HUES6 (cell line): ENCODE measurements at regions not wholly inside any gene's neighbourhood (a gene's known extent, or its start where the extent isn't known, plus 50 kb on each side); places are given as distances from the start of the nearest gene placed in this dataset.

Source experiments
- H3K27ac ChIP-seq: 2 replicates; pipeline ENCODE4 v1.7.0; 2013; ENCODE audit warnings: low read depth, mild to moderate bottlenecking, low read length, inconsistent platforms
- H3K27me3 ChIP-seq: 2 replicates; pipeline ENCODE4 v1.6.1; 2013; ENCODE audit warnings: low read length; ENCODE audit not compliant: control insufficient read depth, insufficient read depth
- H3K36me3 ChIP-seq: 2 replicates; pipeline ENCODE4 v1.6.1; 2013; ENCODE audit warnings: low read length; ENCODE audit not compliant: control insufficient read depth, insufficient read depth
- H3K4me1 ChIP-seq: 2 replicates; pipeline ENCODE4 v1.6.1; 2013; ENCODE audit warnings: low read length; ENCODE audit not compliant: control insufficient read depth, insufficient read depth
- H3K4me3 ChIP-seq: 2 replicates; pipeline ENCODE4 v1.5.1; 2013; ENCODE audit warnings: low read depth, low read length
- H3K9ac ChIP-seq: one replicate; pipeline ENCODE4 v1.6.1; 2013; ENCODE audit warnings: mild to moderate bottlenecking, low read length
- H3K9me3 ChIP-seq: 2 replicates; pipeline ENCODE4 v1.6.1; 2013; ENCODE audit warnings: low read depth, low read length; ENCODE audit not compliant: control insufficient read depth, insufficient read depth

- Histone ChIP-seq H3K9me3 (no peaks in the 10 kb centered on the region), H3K4me3 (no peak overlapping the region), H3K36me3 (no peaks in the 10 kb centered on the region), H3K27me3 (no peaks in the 10 kb centered on the region), H3K4me1 (no peaks in the 10 kb centered on the region), H3K27ac (no peak overlapping the region), H3K9ac (no peak overlapping the region)
Measured at GRCh38 chr9:1261879-1262766, 212.0 kb downstream of the DMRT2 start.

GRCh38 chr9:1267141-1267570 is 217.0 kb downstream of the DMRT2 start:
- Histone ChIP-seq H3K36me3 (no peaks in the 10 kb centered on the region), H3K9me3 (no peaks in the 10 kb centered on the region), H3K27me3 (no peaks in the 10 kb centered on the region), H3K4me1 (no peaks in the 10 kb centered on the region), H3K4me3 (no peak overlapping the region), H3K9ac (no peak overlapping the region), H3K27ac (no peak overlapping the region)

GRCh38 chr9:1267581-1267980 is 217.4 kb downstream of the DMRT2 start:
- Histone ChIP-seq H3K27ac (no peak overlapping the region), H3K4me1 (no peaks in the 10 kb centered on the region), H3K9ac (no peak overlapping the region), H3K36me3 (no peaks in the 10 kb centered on the region), H3K9me3 (no peaks in the 10 kb centered on the region), H3K4me3 (no peak overlapping the region), H3K27me3 (no peaks in the 10 kb centered on the region)

- Histone ChIP-seq H3K27ac (no peak overlapping the region), H3K36me3 (no peaks in the 10 kb centered on the region), H3K27me3 (no peaks in the 10 kb centered on the region), H3K4me3 (no peak overlapping the region), H3K9ac (no peak overlapping the region), H3K4me1 (peaks cover 6% of the 10 kb centered on the region; the same call in 1 of the 2 replicates), H3K9me3 (no peaks in the 10 kb centered on the region)
Measured at GRCh38 chr9:1269533-1270315, 219.6 kb downstream of the DMRT2 start.

- H3K27ac ChIP-seq, result no peak overlapping the region
- H3K4me3 ChIP-seq, result no peak overlapping the region
- H3K9me3 ChIP-seq, result no peaks in the 10 kb centered on the region
- H3K36me3 ChIP-seq, result no peaks in the 10 kb centered on the region
- H3K27me3 ChIP-seq, result no peaks in the 10 kb centered on the region
- peaks cover 6% of the 10 kb centered on the region; the same call in 1 of the 2 replicates for H3K4me1 ChIP-seq
- H3K9ac ChIP-seq, result no peak overlapping the region
Measured at GRCh38 chr9:1271367-1271766, 221.2 kb downstream of the DMRT2 start.

- no peak overlapping the region for H3K27ac ChIP-seq
- H3K9me3 ChIP-seq, result no peaks in the 10 kb centered on the region
- no peak overlapping the region for H3K4me3 ChIP-seq
- peaks cover 6% of the 10 kb centered on the region for H3K4me1 ChIP-seq
- H3K27me3 ChIP-seq, result no peaks in the 10 kb centered on the region
- no peak overlapping the region for H3K9ac ChIP-seq
- H3K36me3 ChIP-seq, result no peaks in the 10 kb centered on the region
Measured at GRCh38 chr9:1271786-1272185, 221.6 kb downstream of the DMRT2 start.

- H3K4me1 ChIP-seq, result peaks cover 6% of the 10 kb centered on the region
- H3K9me3 ChIP-seq, result no peaks in the 10 kb centered on the region
- no peak overlapping the region for H3K4me3 ChIP-seq
- no peak overlapping the region for H3K27ac ChIP-seq
- no peaks in the 10 kb centered on the region for H3K27me3 ChIP-seq
- H3K36me3 ChIP-seq, result no peaks in the 10 kb centered on the region
- no peak overlapping the region for H3K9ac ChIP-seq
Measured at GRCh38 chr9:1272488-1272887, 222.3 kb downstream of the DMRT2 start.

GRCh38 chr9:1273859-1274258 is 223.7 kb downstream of the DMRT2 start:
- H3K27me3 ChIP-seq, result no peaks in the 10 kb centered on the region

GRCh38 chr9:1274334-1274733 is 224.2 kb downstream of the DMRT2 start:
- no peak overlapping the region for H3K9ac ChIP-seq
- H3K4me1 ChIP-seq, result peaks cover 6% of the 10 kb centered on the region
- no peaks in the 10 kb centered on the region for H3K36me3 ChIP-seq
- no peak overlapping the region for H3K27ac ChIP-seq
- H3K27me3 ChIP-seq, result no peaks in the 10 kb centered on the region
- no peaks in the 10 kb centered on the region for H3K9me3 ChIP-seq
- H3K4me3 ChIP-seq, result no peak overlapping the region

More at GRCh38 chr9:1273859-1274258, 223.7 kb downstream of the DMRT2 start:
- H3K4me3 ChIP-seq, result no peak overlapping the region
- H3K4me1 ChIP-seq, result peaks cover 6% of the 10 kb centered on the region
- H3K27ac ChIP-seq, result no peak overlapping the region
- H3K36me3 ChIP-seq, result no peaks in the 10 kb centered on the region
- no peak overlapping the region for H3K9ac ChIP-seq
- no peaks in the 10 kb centered on the region for H3K9me3 ChIP-seq

- Histone ChIP-seq H3K4me3 (no peak overlapping the region), H3K27ac (no peak overlapping the region), H3K9me3 (no peaks in the 10 kb centered on the region), H3K36me3 (no peaks in the 10 kb centered on the region), H3K9ac (no peak overlapping the region), H3K4me1 (peaks cover 6% of the 10 kb centered on the region), H3K27me3 (no peaks in the 10 kb centered on the region)
Measured at GRCh38 chr9:1276474-1276873, 226.3 kb downstream of the DMRT2 start.

GRCh38 chr9:1284727-1285126 is 234.6 kb downstream of the DMRT2 start:
- H3K4me3 ChIP-seq, result no peak overlapping the region
- H3K27ac ChIP-seq, result no peak overlapping the region
- H3K4me1 ChIP-seq, result no peaks in the 10 kb centered on the region
- no peaks in the 10 kb centered on the region for H3K36me3 ChIP-seq
- H3K9ac ChIP-seq, result no peak overlapping the region
- no peaks in the 10 kb centered on the region for H3K9me3 ChIP-seq
- no peaks in the 10 kb centered on the region for H3K27me3 ChIP-seq
